HepG2 (cell line): ENCODE measurements at regions not wholly inside any gene's neighbourhood (a gene's known extent, or its start where the extent isn't known, plus 50 kb on each side); places are given as distances from the start of the nearest gene placed in this dataset.

Source experiments
- ATAC-seq: fragments of 200-7000 bp; cut with Tn5 transposase; 3 replicates; pipeline ENCODE4 v1.9.1; 2020; ENCODE audit warnings: mild to moderate bottlenecking, moderate library complexity
- BruUV-seq: library from RNA; stranded (reverse); fragments of 400-500 nt; replicated peaks from 2 replicates; lab custom pipeline; 2021; lab: Mats Ljungman, UMichigan
- CTCF ChIA-PET: fragments of 300-600 bp; formaldehyde crosslinking; extraction: SDS; loops from one replicate; lab custom pipeline; 2021; ENCODE audit warnings: low total read pairs, inconsistent platforms, low intra/inter-chr PET ratio; lab: Yijun Ruan, JAX
- POLR2A ChIA-PET: fragments of 350-600 bp; sonication (Branson Sonifier 250); formaldehyde crosslinking; loops from one replicate; lab custom pipeline; 2020; ENCODE audit warnings: antibody characterized with exemption, inconsistent platforms; lab: Yijun Ruan, JAX
- DNase-seq: peaks from one replicate; pipeline ENCODE4 v3.0.0-alpha.2; 2015; ENCODE audit warnings: low spot score
- FAIRE-seq: peaks from 3 replicates; lab custom pipeline; 2011; peaks lifted over from hg19 to GRCh38; lab: Jason Lieb, UNC
- H2AFZ ChIP-seq: one replicate; pipeline ENCODE4 v1.6.1; 2011; ENCODE audit warnings: low read length, inconsistent platforms
- H3K27ac ChIP-seq: fragments of 300-600 bp; 3 replicates; pipeline ENCODE4 v1.8.0; 2011; ENCODE audit warnings: mixed run types, mild to moderate bottlenecking, mixed read lengths, low read length, inconsistent platforms; ENCODE audit not compliant: insufficient read depth; ENCODE audit errors: extremely low read length
- H3K27me3 ChIP-seq, 2 experiments: fragments of 200-600 bp in 1 of 2; 2 replicates in 1 of 2; 3 replicates in 1 of 2; pipeline versions ENCODE4 v1.6.0 to v1.8.0; 2011; ENCODE audit warnings: low read length in 2 of 2, mild to moderate bottlenecking in 2 of 2, moderate library complexity in 2 of 2, inconsistent platforms in 1 of 2; ENCODE audit not compliant: insufficient read depth in 2 of 2, control insufficient read depth in 1 of 2
- H3K36me3 ChIP-seq, 2 experiments: fragments of 200-600 bp in 1 of 2; replicated peaks in 1 of 2; 2 replicates in 1 of 2; 3 replicates in 1 of 2; pipeline versions ENCODE4 v1.5.1 to v1.8.0; 2011; ENCODE audit warnings: low read length in 2 of 2, inconsistent platforms in 1 of 2; ENCODE audit not compliant: insufficient read depth in 2 of 2, control insufficient read depth in 1 of 2
- H3K4me1 ChIP-seq: 2 replicates; pipeline ENCODE4 v1.5.1; 2012; ENCODE audit warnings: low read length, inconsistent platforms; ENCODE audit not compliant: insufficient read depth
- H3K4me2 ChIP-seq: 2 replicates; pipeline ENCODE4 v1.6.0; 2011; ENCODE audit warnings: low read depth, low read length, inconsistent platforms
- H3K4me3 ChIP-seq, 3 experiments: fragments of 200-600 bp in 1 of 3; sonication (generic), shearing (Covaris generic) in 1 of 3; replicated peaks in 1 of 3; 2 replicates each; pipeline ENCODE4 v1.5.1; 2011 to 2016; ENCODE audit warnings: low read length in 3 of 3, inconsistent platforms in 2 of 3, low read depth in 2 of 3, mild to moderate bottlenecking in 2 of 3, control low read depth in 1 of 3, mixed read lengths in 1 of 3; ENCODE audit not compliant: insufficient read depth in 1 of 3
- H3K79me2 ChIP-seq: one replicate; pipeline ENCODE4 v1.6.1; 2011; ENCODE audit warnings: low read length, inconsistent platforms; ENCODE audit not compliant: insufficient read depth
- H3K9ac ChIP-seq: 2 replicates; pipeline ENCODE4 v1.6.0; 2011; ENCODE audit warnings: mild to moderate bottlenecking, low read depth, low read length, inconsistent platforms; ENCODE audit not compliant: insufficient read depth
- H3K9me3 ChIP-seq: 2 replicates; pipeline ENCODE4 v1.5.1; 2012; ENCODE audit warnings: mild to moderate bottlenecking, low read length
- H4K20me1 ChIP-seq: 2 replicates; pipeline ENCODE4 v1.6.0; 2011; ENCODE audit warnings: inconsistent platforms, mild to moderate bottlenecking, low read length, moderate library complexity; ENCODE audit not compliant: insufficient read depth
- CEBPB ChIP-seq: IDR thresholded peaks from 2 replicates; pipeline ENCODE4 v1.6.1; 2011; ENCODE audit warnings: low read depth, low read length, improper control_type of control experiment, borderline replicate concordance
- WGBS: methylation state at CpG from one replicate; pipeline ENCODE4 v1.1.6; 2017; ENCODE audit warnings: low lambda C conversion rate; 5-methylcytosine and 5-hydroxymethylcytosine counted together
- in situ Hi-C: cut with HindIII; loops from 2 replicates; pipeline ENCODE4 v1.10.0; 2017; ENCODE audit warnings: low pct_unique_long_range_greater_than_20kb; ENCODE audit not compliant: extremely low pct_ligation_motif_present
- intact Hi-C: fragments of 100-400 bp; cut with micrococcal nuclease; formaldehyde crosslinking; loops from one replicate; pipeline ENCODE4 v1.10.0; 2022; ENCODE audit not compliant: unreplicated experiment
- TF ChIP-seq, protein P1 (sequence below): sonication (generic); formaldehyde crosslinking; IDR thresholded peaks from 2 replicates; pipeline ENCODE4 v1.4.0; 2020; ENCODE audit warnings: mild to moderate bottlenecking, low read depth, missing genetic modification reagents
- TF ChIP-seq, protein P2 (sequence below), 2 experiments: fragments of 450-650 bp in 1 of 2; sonication (generic) in 1 of 2; formaldehyde crosslinking in 1 of 2; IDR thresholded peaks; 2 replicates each; pipeline versions ENCODE4 v1.6.1 to v1.8.0; 2016 to 2022; ENCODE audit warnings: antibody characterized with exemption in 1 of 2, mild to moderate bottlenecking in 1 of 2, missing genetic modification reagents in 1 of 2

DNA sequence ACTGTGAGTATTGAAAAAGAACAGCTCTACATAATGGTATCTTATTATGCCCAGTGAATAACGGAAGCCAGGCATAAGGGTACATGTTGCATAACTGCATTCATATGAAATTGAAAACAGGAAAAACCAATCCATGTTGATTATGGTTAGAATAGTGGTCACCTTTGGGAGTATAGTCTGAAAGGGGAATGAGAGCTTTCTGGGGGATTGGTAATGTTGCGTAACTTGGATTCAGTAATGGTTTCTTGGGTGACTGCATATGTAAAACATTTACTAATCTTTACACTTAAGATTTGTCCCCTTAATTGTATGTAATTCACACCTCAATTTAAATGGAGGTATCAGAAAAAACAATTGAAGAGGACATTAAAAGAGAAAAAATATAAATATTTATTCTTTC, 292.1 kb downstream of the LMO4 start:
- Histone ChIP-seq H3K79me2 (no peaks in the 10 kb centered on the region), H3K27ac (no peak overlapping the region), H3K4me1 (no peaks in the 10 kb centered on the region), H3K9me3 (no peaks in the 10 kb centered on the region), H3K4me3 (no peak overlapping the region), H3K36me3 (no peaks in the 10 kb centered on the region), H2AFZ (no peak overlapping the region), H3K27me3 (no peaks in the 10 kb centered on the region), H4K20me1 (no peaks in the 10 kb centered on the region), H3K9ac (no peak overlapping the region), H3K4me2 (no peak overlapping the region)
- FAIRE-seq: no peak
- no TSS peak for BruUV-seq
- ChIA-PET POLR2A (no interaction called here), CTCF (no interaction called here)
- in situ Hi-C loops: no loop called here
- no peak for ATAC-seq
- TF ChIP-seq, protein P1, sequence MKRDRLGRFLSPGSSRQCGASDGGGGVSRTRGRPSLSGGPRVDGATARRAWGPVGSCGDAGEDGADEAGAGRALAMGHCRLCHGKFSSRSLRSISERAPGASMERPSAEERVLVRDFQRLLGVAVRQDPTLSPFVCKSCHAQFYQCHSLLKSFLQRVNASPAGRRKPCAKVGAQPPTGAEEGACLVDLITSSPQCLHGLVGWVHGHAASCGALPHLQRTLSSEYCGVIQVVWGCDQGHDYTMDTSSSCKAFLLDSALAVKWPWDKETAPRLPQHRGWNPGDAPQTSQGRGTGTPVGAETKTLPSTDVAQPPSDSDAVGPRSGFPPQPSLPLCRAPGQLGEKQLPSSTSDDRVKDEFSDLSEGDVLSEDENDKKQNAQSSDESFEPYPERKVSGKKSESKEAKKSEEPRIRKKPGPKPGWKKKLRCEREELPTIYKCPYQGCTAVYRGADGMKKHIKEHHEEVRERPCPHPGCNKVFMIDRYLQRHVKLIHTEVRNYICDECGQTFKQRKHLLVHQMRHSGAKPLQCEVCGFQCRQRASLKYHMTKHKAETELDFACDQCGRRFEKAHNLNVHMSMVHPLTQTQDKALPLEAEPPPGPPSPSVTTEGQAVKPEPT (CRISPR knock-in tag): no peak
- TF ChIP-seq CEBPB: peak; percentile 67
- no peak for DNase-seq
- intact Hi-C loops: no loop called here
- WGBS: 67% methylated on average over 2 of the region's 2 CpGs

DNA sequence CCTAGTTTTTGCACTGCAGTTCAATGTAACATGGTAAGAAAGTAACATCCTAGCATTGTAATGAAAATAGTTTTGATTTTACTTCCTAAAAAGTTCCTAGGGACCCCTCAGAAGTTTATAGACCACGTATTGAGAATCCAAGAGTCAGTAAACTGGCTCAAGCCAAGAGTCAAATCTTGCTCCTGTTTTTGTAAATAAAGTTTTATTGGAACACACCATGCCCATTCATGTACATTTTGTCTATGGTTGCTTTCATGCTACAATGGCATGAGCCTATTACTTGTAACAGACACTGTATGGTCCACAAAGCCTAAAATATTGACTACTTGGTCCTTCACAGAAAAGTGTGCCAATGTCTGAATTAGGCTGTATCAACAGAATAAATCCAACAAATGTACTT, 301.0 kb downstream of the LMO4 start:
- no TSS peak for BruUV-seq
- Histone ChIP-seq H3K9me3 (no peaks in the 10 kb centered on the region), H3K27me3 (no peaks in the 10 kb centered on the region), H3K79me2 (no peaks in the 10 kb centered on the region), H3K9ac (no peak overlapping the region), H4K20me1 (no peaks in the 10 kb centered on the region), H3K4me3 (no peak overlapping the region), H3K27ac (no peak overlapping the region), H3K4me2 (no peak overlapping the region), H3K4me1 (no peaks in the 10 kb centered on the region), H3K36me3 (no peaks in the 10 kb centered on the region), H2AFZ (no peak overlapping the region)
- FAIRE-seq (no peak), DNase-seq (no peak), ATAC-seq (no peak)
- ChIA-PET CTCF (no interaction called here), POLR2A (no interaction called here)
- in situ Hi-C loops: no loop called here
- intact Hi-C loops: no loop called here
- WGBS: 0% methylated on average over 1 of the region's 1 CpG
- TF ChIP-seq, protein P2, sequence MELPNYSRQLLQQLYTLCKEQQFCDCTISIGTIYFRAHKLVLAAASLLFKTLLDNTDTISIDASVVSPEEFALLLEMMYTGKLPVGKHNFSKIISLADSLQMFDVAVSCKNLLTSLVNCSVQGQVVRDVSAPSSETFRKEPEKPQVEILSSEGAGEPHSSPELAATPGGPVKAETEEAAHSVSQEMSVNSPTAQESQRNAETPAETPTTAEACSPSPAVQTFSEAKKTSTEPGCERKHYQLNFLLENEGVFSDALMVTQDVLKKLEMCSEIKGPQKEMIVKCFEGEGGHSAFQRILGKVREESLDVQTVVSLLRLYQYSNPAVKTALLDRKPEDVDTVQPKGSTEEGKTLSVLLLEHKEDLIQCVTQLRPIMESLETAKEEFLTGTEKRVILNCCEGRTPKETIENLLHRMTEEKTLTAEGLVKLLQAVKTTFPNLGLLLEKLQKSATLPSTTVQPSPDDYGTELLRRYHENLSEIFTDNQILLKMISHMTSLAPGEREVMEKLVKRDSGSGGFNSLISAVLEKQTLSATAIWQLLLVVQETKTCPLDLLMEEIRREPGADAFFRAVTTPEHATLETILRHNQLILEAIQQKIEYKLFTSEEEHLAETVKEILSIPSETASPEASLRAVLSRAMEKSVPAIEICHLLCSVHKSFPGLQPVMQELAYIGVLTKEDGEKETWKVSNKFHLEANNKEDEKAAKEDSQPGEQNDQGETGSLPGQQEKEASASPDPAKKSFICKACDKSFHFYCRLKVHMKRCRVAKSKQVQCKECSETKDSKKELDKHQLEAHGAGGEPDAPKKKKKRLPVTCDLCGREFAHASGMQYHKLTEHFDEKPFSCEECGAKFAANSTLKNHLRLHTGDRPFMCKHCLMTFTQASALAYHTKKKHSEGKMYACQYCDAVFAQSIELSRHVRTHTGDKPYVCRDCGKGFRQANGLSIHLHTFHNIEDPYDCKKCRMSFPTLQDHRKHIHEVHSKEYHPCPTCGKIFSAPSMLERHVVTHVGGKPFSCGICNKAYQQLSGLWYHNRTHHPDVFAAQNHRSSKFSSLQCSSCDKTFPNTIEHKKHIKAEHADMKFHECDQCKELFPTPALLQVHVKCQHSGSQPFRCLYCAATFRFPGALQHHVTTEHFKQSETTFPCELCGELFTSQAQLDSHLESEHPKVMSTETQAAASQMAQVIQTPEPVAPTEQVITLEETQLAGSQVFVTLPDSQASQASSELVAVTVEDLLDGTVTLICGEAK (IDR thresholded peaks at IDR 0.05): no peak
- TF ChIP-seq, protein P2 (CRISPR knock-in tag; IDR thresholded peaks at IDR 0.05): peak; percentile 49; the same call in 1 of the 2 replicates
